HG02885 (cell line): ENCODE measurements at regions not wholly inside any gene's neighbourhood (a gene's known extent, or its start where the extent isn't known, plus 50 kb on each side); places are given as distances from the start of the nearest gene placed in this dataset.

Source experiments
- ATAC-seq: cut with Tn5 transposase; IDR thresholded peaks from one replicate; pipeline ENCODE4 v1.9.1; 2021; ENCODE audit warnings: mild to moderate bottlenecking; ENCODE audit not compliant: unreplicated experiment, poor library complexity

GRCh38 chrX:76228499-76228898 is 55.6 kb downstream of the PBDC1 start:
- ATAC-seq, result no peak

DNA sequence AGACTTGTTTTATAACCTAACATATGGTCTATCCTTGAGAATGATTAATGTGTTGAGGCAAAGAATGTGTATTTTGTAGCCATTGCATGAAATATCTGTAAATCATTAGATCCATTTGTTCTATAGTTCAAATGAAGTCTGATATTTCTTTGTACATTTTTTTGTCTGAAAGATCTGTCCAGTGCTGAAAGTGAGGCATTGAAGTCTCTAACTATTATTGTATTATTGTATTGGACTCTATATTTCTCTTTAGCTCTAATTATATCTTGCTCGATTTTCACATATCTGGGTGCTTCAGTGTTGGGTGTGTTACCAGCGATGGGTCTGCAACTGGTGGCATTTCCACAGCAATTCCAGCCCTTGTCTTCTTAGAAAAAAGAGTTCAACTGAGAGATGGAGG is 76.0 kb downstream of the PBDC1 start:
- ATAC-seq, result no peak

GRCh38 chrX:76253432-76253831 is 80.6 kb downstream of the PBDC1 start:
- ATAC-seq, result peak; percentile 97

DNA sequence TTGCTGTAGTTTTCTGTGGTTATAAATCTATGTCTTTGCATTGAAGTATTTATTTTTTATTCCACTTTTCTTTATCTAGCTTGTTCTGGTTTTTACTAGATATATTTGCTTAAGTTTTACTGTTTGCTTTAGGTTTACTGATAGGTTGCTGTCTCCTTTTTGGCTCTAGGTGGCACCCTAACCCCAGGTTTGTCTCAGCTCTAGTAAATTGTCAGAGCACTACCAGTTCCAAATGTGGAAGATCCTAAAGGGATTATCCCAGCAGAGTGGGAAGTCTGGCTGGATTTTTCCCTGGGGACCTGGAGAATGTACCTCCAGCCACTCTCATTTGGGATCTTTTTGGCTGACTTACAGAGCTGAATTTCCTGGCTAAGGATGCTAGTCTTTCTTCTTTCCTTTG is 106.1 kb downstream of the PBDC1 start:
- peak; percentile 85 for ATAC-seq
